CD1c-positive myeloid dendritic cell (primary cell): ENCODE measurements at regions not wholly inside any gene's neighbourhood (a gene's known extent, or its start where the extent isn't known, plus 50 kb on each side); places are given as distances from the start of the nearest gene placed in this dataset.

Experiments used
- DNase-seq: peaks from one replicate; pipeline ENCODE4 v3.0.0-alpha.2; 2016; ENCODE audit errors: extremely low spot score

GRCh38 chr9:31612336-31613030 lies 772.0 kb upstream of the ACO1 start:
- no peak for DNase-seq

DNA sequence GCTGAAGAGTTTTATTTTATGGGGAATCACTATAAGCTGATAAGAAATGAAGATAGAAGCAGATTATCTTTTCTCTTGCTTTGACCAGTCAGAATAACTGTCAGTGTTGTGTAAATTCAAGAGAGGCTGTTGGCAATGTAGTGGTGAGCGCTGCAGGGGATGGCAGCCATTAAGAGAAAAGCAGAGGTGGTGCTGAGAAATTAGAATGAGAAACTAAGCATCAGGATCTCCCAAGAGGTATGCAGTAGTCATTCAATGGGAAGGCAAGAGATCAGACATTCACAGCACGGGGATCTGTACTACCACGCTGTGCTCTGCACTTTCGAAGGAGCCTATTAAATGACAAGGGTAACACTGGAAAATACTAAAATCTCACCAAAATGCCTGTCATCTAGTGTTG lies 768.5 kb upstream of the ACO1 start:
- no peak for DNase-seq

DNA sequence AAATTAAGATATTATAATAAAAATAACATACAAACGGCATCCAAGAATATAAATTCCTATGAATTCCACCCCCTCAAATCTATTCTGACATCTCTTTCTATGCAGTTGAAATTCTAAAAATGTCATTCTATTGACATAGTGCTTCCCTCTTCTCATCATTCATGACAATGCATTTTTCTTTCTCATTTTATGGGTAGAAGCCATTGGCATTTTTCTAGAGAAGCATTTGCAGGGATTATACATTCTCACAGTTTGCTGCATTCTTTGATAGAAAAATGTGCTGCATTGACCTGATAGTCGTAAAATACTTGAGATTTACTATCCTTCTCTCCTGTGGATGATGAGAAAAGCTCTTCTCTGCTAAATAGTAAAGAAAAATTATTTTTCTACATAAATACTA lies 760.9 kb upstream of the ACO1 start:
- no peak for DNase-seq

DNA sequence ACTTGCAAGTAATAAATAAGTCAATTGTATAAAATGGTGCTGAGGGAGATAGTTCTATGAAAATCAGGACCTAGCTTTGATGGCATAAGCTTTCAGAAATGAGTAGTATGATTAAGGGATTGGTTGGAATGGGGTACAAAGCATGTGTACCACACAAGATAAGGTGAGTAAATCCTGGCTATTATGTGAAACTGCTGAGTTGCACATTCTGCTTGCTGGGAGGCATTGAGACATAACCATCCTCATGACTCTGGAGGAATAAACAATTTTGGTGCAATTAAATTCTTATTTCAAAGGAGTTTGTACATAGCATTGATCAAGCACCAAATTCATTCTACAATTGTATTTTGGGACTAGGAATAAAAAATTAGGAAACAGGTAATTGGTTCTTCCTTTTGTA lies 755.2 kb upstream of the ACO1 start:
- DNase-seq, result no peak

DNA sequence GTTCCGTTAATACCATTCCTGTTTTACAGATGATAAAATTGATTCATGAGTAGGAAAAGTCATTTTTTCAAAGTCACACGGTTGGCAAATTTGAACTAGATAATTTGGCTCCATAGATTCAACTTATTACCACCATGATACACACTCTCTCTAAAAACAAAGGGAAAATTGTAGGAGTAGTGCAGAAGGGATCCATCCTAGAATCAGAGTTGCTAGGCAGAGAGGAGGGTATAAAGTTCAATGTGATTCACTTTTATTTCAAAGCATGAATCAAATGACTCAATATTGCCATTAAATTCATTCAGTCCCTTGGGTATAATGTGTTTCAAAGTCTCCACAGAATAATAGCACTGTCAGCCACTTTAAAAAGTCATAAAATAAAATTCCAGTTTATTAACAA lies 747.2 kb upstream of the ACO1 start:
- DNase-seq, result no peak

DNA sequence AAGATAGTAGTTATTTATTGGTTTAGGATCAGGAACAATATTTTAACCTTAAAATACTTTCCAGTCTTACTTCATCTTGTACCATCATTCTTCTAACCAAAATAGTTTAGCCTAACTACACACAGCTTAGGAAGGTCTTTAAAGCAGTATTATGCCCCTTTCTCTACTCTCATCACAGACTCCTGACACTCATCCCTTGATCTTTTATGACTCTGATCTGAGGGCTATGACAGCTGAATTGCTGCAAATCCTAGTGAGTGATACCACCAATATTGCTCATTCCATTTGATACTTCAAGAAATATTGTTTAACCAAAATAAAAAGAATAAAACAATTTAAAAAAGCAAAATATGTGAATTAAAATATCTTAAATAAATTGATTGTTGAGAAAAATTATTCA lies 746.6 kb upstream of the ACO1 start:
- no peak for DNase-seq

GRCh38 chr9:31639451-31639850 lies 745.0 kb upstream of the ACO1 start:
- no peak for DNase-seq

GRCh38 chr9:31669311-31669710 lies 715.1 kb upstream of the ACO1 start:
- DNase-seq, result no peak

DNA sequence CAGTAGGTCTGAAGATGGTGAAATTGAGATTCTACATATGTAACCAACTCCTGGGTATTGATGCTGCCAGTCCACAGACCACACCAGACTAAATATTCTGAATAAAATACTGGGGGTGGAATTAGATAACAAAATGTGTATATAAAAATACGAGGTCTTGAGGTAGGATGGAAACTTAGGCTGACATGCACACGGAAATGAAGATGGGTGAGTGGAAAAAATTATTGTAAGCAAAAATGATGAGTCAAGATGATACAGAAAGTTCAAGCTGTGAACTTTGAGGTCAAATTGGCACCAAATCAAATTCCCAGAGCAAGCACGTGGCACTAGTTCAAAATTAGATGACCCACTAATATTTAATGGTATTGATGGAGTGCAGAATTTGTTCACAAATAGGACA lies 713.4 kb upstream of the ACO1 start:
- no peak for DNase-seq

DNA sequence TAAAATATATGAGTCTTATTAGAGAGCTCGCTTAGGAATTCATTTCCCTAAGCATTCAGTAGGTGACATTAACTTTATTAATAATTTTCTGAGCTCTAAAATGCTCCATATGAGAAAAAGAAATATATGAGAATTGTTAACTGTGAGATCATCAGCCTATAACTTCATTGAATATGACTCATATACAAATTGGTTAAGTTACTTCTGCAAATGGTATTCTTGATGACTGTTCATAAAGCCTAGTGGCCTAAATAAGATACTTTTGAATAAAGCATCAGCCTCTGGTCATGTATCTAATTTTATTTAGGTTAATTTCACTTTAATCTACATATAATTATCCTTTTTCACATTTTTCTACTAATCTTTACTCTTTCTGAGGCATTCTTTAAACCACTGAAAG lies 710.2 kb upstream of the ACO1 start:
- no peak for DNase-seq

- DNase-seq, result no peak
These were observed 707.0 kb upstream of the ACO1 start for GRCh38 chr9:31677415-31677814.

- no peak for DNase-seq
These were observed 706.6 kb upstream of the ACO1 start for GRCh38 chr9:31677877-31678276.

- no peak for DNase-seq
These were observed 701.3 kb upstream of the ACO1 start for GRCh38 chr9:31683116-31683515.

DNA sequence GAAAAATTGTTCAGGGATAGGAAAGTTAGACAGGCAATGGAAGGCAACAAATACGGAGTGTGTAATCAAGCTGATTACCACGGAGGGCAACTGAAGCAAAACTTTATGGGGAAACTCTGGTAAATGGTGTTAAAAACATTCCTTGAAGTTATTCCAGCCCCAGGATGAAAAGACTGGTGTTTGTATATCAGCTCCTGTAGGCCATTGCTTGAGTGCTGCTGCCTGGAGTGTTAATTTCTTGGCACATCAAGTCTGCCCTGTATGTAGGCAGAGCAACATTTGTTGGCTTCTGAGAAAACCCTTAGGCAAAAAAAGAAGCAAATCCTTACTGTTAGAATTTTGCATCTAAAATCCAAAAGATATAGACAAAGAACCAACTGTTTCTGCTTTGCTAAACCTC lies 686.5 kb upstream of the ACO1 start:
- DNase-seq, result no peak

DNA sequence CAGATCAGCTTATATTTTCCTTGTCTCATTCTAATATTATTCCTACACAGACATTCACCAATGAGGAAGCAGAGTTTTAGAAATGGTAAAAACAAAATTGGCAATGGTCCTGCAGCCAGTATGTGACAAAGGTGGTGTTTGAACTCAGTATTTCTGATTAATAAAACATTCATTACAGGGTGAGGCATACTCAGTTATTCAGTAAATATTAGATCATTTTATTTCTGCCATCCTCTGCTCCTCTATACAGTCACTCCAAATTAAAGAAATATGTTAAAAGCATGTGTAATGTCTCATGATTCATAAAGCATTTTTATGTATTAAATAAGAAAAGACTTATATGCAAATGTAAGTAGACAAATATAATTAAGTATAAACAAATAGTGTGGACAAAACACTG lies 684.6 kb upstream of the ACO1 start:
- DNase-seq, result no peak

- DNase-seq, result no peak
These were observed 684.0 kb upstream of the ACO1 start for GRCh38 chr9:31700252-31701045.

GRCh38 chr9:31702957-31703356 lies 681.5 kb upstream of the ACO1 start:
- no peak for DNase-seq

- DNase-seq, result no peak
These were observed 669.2 kb upstream of the ACO1 start for GRCh38 chr9:31715250-31715649.

- DNase-seq, result no peak
These were observed 665.2 kb upstream of the ACO1 start for GRCh38 chr9:31719262-31719661.

GRCh38 chr9:31730398-31730797 lies 654.0 kb upstream of the ACO1 start:
- no peak for DNase-seq

- no peak for DNase-seq
These were observed 651.3 kb upstream of the ACO1 start for GRCh38 chr9:31733166-31733565.

GRCh38 chr9:31736581-31737179 lies 647.8 kb upstream of the ACO1 start:
- DNase-seq, result no peak

DNA sequence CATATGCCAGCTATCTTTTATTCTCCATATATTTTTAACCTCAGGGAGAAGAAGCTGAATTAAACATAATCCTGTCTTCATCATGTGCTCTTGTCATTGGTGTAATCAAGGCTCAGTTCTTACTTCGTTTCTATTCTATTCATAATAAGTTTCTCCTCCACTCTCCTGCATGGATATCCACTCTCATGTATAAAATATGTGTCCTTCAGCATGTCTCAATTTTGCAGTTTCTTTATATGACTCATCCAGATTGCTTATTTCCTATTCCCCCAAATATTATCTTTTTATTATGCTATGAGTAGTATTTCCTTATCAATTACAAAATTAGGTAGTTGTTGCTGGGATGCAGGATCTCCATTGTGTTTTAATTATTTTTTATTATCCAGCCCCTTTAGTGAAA lies 643.7 kb upstream of the ACO1 start:
- no peak for DNase-seq
